Chondrocyte (in vitro differentiated cells): ENCODE measurements at regions not wholly inside any gene's neighbourhood (a gene's known extent, or its start where the extent isn't known, plus 50 kb on each side); places are given as distances from the start of the nearest gene placed in this dataset.

Experiments used
- DNase-seq: peaks from one replicate; pipeline ENCODE4 v3.0.0; 2021; ENCODE audit warnings: mixed read lengths, low spot score
- H3K27ac Mint-ChIP-seq: one replicate; pipeline ENCODE4 v1.8.0; 2021; ENCODE audit warnings: mild to moderate bottlenecking, moderate library complexity, mixed read lengths; ENCODE audit not compliant: unreplicated experiment
- H3K27me3 Mint-ChIP-seq: 2 replicates; pipeline ENCODE4 v1.8.0; 2021; ENCODE audit warnings: low read depth, mixed read lengths
- H3K36me3 Mint-ChIP-seq: 2 replicates; pipeline ENCODE4 v1.8.0; 2021; ENCODE audit warnings: low read depth, mixed read lengths
- H3K4me1 Mint-ChIP-seq: 2 replicates; pipeline ENCODE4 v1.8.0; 2021; ENCODE audit warnings: low read depth, mild to moderate bottlenecking, mixed read lengths
- H3K4me3 Mint-ChIP-seq: one replicate; pipeline ENCODE4 v1.8.0; 2021; ENCODE audit warnings: mild to moderate bottlenecking, moderate library complexity, mixed read lengths; ENCODE audit not compliant: unreplicated experiment
- H3K9me3 Mint-ChIP-seq: 2 replicates; pipeline ENCODE4 v1.8.0; 2021; ENCODE audit warnings: low read depth, mixed read lengths
- CTCF ChIP-seq: fragments of 200-600 bp; sonication (generic); IDR thresholded peaks from 2 replicates; pipeline ENCODE4 v1.5.0; 2021; ENCODE audit warnings: antibody characterized with exemption, mild to moderate bottlenecking, moderate library complexity

GRCh38 chr3:152031321-152031720 is 157.9 kb downstream of the SUCNR1 start:
- no peaks in the 10 kb centered on the region for H3K27me3 Mint-ChIP-seq
- H3K9me3 Mint-ChIP-seq: peaks cover 5% of the 10 kb centered on the region
- no peak for TF ChIP-seq CTCF

GRCh38 chr3:152037297-152037696 is 163.9 kb downstream of the SUCNR1 start:
- H3K4me1 Mint-ChIP-seq: no peaks in the 10 kb centered on the region
- no peak overlapping the region for H3K4me3 Mint-ChIP-seq
- no peak for TF ChIP-seq CTCF
- no peak for DNase-seq
- H3K9me3 Mint-ChIP-seq: peaks cover 15% of the 10 kb centered on the region
- no peak overlapping the region for H3K27ac Mint-ChIP-seq
- no peaks in the 10 kb centered on the region for H3K36me3 Mint-ChIP-seq
- H3K27me3 Mint-ChIP-seq: no peaks in the 10 kb centered on the region

More at GRCh38 chr3:152031321-152031720, 157.9 kb downstream of the SUCNR1 start:
- DNase-seq: no peak
- no peak overlapping the region for H3K4me3 Mint-ChIP-seq
- peak overlapping the region; percentile 41 for H3K27ac Mint-ChIP-seq
- no peaks in the 10 kb centered on the region for H3K36me3 Mint-ChIP-seq
- peaks cover 16% of the 10 kb centered on the region for H3K4me1 Mint-ChIP-seq

- TF ChIP-seq CTCF: no peak
- Mint-ChIP-seq H3K9me3 (peaks cover 15% of the 10 kb centered on the region), H3K27me3 (no peaks in the 10 kb centered on the region), H3K27ac (no peak overlapping the region), H3K36me3 (no peaks in the 10 kb centered on the region), H3K4me3 (no peak overlapping the region), H3K4me1 (no peaks in the 10 kb centered on the region)
- DNase-seq: no peak
These were observed 164.5 kb downstream of the SUCNR1 start for GRCh38 chr3:152037953-152038352.

GRCh38 chr3:152038490-152038889 is 165.0 kb downstream of the SUCNR1 start:
- H3K9me3 Mint-ChIP-seq: peaks cover 15% of the 10 kb centered on the region
- no peaks in the 10 kb centered on the region for H3K27me3 Mint-ChIP-seq
- no peak overlapping the region for H3K4me3 Mint-ChIP-seq
- no peak overlapping the region for H3K27ac Mint-ChIP-seq
- no peaks in the 10 kb centered on the region for H3K36me3 Mint-ChIP-seq
- H3K4me1 Mint-ChIP-seq: no peaks in the 10 kb centered on the region
- DNase-seq: no peak
- TF ChIP-seq CTCF: no peak

GRCh38 chr3:152039887-152040286 is 166.4 kb downstream of the SUCNR1 start:
- H3K27me3 Mint-ChIP-seq: no peaks in the 10 kb centered on the region
- peaks cover 15% of the 10 kb centered on the region for H3K9me3 Mint-ChIP-seq
- H3K27ac Mint-ChIP-seq: no peak overlapping the region
- no peaks in the 10 kb centered on the region for H3K4me1 Mint-ChIP-seq
- no peak for TF ChIP-seq CTCF
- H3K4me3 Mint-ChIP-seq: no peak overlapping the region
- DNase-seq: no peak
- no peaks in the 10 kb centered on the region for H3K36me3 Mint-ChIP-seq
